HT1080 (cell line): ENCODE measurements at regions not wholly inside any gene's neighbourhood (a gene's known extent, or its start where the extent isn't known, plus 50 kb on each side); places are given as distances from the start of the nearest gene placed in this dataset.
"Not testable (repeated sequence)": the region's sequence is repeated elsewhere in the genome, so short reads cannot be mapped to it uniquely, and the experiment has no call there.

Source experiments
- DNase-seq: peaks from one replicate; pipeline ENCODE4 v3.0.0-alpha.2; 2015; ENCODE audit warnings: low read depth

DNA sequence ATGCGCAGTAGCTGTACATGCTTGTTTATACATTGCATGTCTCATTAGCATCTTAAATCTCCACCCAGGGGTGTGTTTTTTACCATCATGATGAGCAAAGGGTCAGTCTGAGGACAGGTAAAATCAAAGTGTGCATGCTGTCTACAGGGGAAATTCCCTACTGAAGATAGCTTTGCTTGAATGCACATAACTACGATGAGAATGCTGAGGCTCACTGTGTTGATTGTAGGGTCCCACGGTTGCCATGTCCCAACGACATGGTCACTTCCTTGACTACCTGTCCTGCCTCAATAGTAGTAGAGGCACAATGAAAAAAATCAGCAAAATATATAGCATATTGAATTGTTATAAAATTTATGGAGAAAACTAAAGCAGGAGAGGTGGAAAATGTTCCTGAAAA, 95.6 kb upstream of the TUSC1 start:
- no peak for DNase-seq

DNA sequence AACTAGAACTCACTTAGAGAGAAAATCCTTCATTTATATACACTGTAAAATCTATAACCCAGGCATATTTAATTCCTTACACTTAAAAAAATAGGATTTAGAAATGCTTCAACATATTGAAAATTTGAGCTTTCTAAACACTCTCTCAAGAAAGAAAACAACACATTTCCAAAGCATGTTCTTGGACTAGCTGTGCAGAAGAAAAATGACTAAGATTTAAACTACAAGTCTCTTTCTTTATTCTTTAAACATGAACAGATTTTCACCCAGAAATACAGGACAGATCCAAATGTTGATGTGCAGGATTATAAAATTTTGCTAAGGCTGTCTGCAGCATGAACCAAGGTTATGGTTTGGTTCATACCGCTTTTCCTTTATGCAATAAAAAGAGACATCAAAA, 77.7 kb upstream of the TUSC1 start:
- DNase-seq = no peak

GRCh38 chr9:25752398-25752797, 74.2 kb upstream of the TUSC1 start:
- no peak for DNase-seq

DNA sequence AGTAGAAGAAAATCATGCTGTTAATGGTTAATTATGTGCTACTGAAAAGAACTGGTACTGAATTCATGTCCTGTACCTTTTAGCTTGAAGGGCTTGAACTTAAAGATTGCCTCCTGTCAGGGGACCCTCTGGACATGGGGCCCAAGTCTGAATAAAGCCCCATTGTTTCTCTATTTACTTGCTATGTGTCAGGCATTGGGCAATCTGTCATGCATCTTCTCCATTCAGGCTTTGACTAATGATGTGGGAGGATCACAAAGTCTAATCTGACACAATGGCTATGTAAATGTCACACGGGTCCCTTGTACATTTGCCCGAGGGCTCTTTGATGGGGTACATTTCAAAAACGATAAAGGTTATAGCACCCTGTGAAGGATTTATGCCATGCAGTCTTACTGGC, 64.0 kb upstream of the TUSC1 start:
- DNase-seq = no peak

- DNase-seq = no peak
These were observed 55.2 kb upstream of the TUSC1 start for GRCh38 chr9:25733336-25733982.

GRCh38 chr9:25731895-25732794, 53.9 kb upstream of the TUSC1 start:
- DNase-seq = not testable (repeated sequence)
